ENCODE measurements at regions not wholly inside any gene's neighbourhood (a gene's known extent, or its start where the extent isn't known, plus 50 kb on each side); places are given as distances from the start of the nearest gene placed in this dataset.

- no peak for DNase-seq (ENCODE audit: low read depth)
- H3K4me3 ChIP-seq (ENCODE audit: low read depth, low read length) = no peak overlapping the region
- TF ChIP-seq CTCF (conservative IDR thresholded peaks at IDR 0.05; ENCODE audit: low read depth, low read length) = no peak
Measured at GRCh38 chr5:145204743-145205142, 630.4 kb downstream of the PRELID2 start.

GRCh38 chr5:145203193-145203592 is 631.9 kb downstream of the PRELID2 start:
- DNase-seq (ENCODE audit: low read depth) = no peak
- H3K4me3 ChIP-seq (ENCODE audit: low read depth, low read length) = no peak overlapping the region
- TF ChIP-seq CTCF (conservative IDR thresholded peaks at IDR 0.05; ENCODE audit: low read depth, low read length) = no peak

GRCh38 chr5:145198525-145199260 is 636.4 kb downstream of the PRELID2 start:
- H3K4me3 ChIP-seq (ENCODE audit: low read depth, low read length) = no peak overlapping the region
- no peak for TF ChIP-seq CTCF (conservative IDR thresholded peaks at IDR 0.05; ENCODE audit: low read depth, low read length)

GRCh38 chr5:145189746-145190145 is 645.4 kb downstream of the PRELID2 start:
- no peak overlapping the region for H3K4me3 ChIP-seq (ENCODE audit: low read depth, low read length)
- DNase-seq (ENCODE audit: low read depth) = no peak
- no peak for TF ChIP-seq CTCF (conservative IDR thresholded peaks at IDR 0.05; ENCODE audit: low read depth, low read length)

More at GRCh38 chr5:145198525-145199260, 636.4 kb downstream of the PRELID2 start:
- no peak for DNase-seq (ENCODE audit: low read depth)

- DNase-seq (ENCODE audit: low read depth) = no peak
- H3K4me3 ChIP-seq (ENCODE audit: low read depth, low read length) = no peak overlapping the region
- no peak for TF ChIP-seq CTCF (conservative IDR thresholded peaks at IDR 0.05; ENCODE audit: low read depth, low read length)
Measured at GRCh38 chr5:145180371-145180770, 654.8 kb downstream of the PRELID2 start.

GRCh38 chr5:145178641-145179523 is 656.3 kb downstream of the PRELID2 start:
- H3K4me3 ChIP-seq (ENCODE audit: low read depth, low read length) = no peak overlapping the region
- no peak for TF ChIP-seq CTCF (conservative IDR thresholded peaks at IDR 0.05; ENCODE audit: low read depth, low read length)
- DNase-seq (ENCODE audit: low read depth) = no peak
